Stimulated activated naive B cell treated with anti-CD40 and anti-IgM and Interleukin-4, amounts not matched to agents 10 μg/mL and 1 μg/mL and 100 μg/mL, for 72 hours (primary cell): ENCODE measurements at regions not wholly inside any gene's neighbourhood (a gene's known extent, or its start where the extent isn't known, plus 50 kb on each side); places are given as distances from the start of the nearest gene placed in this dataset.
"Not testable (repeated sequence)": the region's sequence is repeated elsewhere in the genome, so short reads cannot be mapped to it uniquely, and the experiment has no call there.

Source experiments
- ATAC-seq, 2 donors: fragments of 150-1000 bp; cut with Tn5 transposase; replicated peaks; 2 replicates each; pipeline ENCODE4 v1.10.0; 2021; ENCODE audit warnings: moderate library complexity in 1 of 2
- DNase-seq: peaks from one replicate; pipeline ENCODE4 v3.0.0; 2021
- H3K27ac Mint-ChIP-seq: one replicate; pipeline ENCODE4 v1.8.0; 2022; ENCODE audit warnings: mild to moderate bottlenecking, mixed read lengths
- H3K27me3 Mint-ChIP-seq, 2 donors: one replicate each; pipeline ENCODE4 v1.8.0; 2022; ENCODE audit warnings: mixed read lengths in 2 of 2
- H3K36me3 Mint-ChIP-seq, 2 donors: one replicate each; pipeline ENCODE4 v1.8.0; 2022; ENCODE audit warnings: mixed read lengths in 2 of 2, mild to moderate bottlenecking in 1 of 2
- H3K4me1 Mint-ChIP-seq, 2 donors: one replicate each; pipeline ENCODE4 v1.8.0; 2022; ENCODE audit warnings: mixed read lengths in 2 of 2, mild to moderate bottlenecking in 1 of 2
- H3K4me3 Mint-ChIP-seq, 2 donors: one replicate each; pipeline ENCODE4 v1.8.0; 2022; ENCODE audit warnings: mild to moderate bottlenecking in 2 of 2, mixed read lengths in 2 of 2, moderate library complexity in 1 of 2
- H3K9me3 Mint-ChIP-seq, 2 donors: one replicate each; pipeline ENCODE4 v1.8.0; 2022; ENCODE audit warnings: mixed read lengths in 2 of 2, mild to moderate bottlenecking in 1 of 2

DNA sequence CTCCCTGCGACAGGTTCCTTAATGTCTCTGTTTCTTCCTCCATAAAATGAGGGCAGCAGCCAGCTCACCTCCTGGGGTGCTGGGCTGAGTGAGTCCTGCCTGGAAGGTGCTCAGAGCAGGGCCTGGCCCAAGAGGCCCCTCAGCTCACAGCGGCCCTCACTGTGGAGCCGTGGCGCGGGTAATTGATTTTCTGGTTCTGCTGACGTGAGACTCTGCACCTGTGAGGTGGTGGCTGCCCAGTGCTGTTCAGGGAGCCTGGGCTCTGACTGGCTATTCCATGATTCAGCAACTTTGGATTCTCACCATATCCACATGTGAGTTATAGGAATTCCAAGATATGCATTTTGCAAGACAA is 266.6 kb downstream of the ADGRD1 start:
- Mint-ChIP-seq H3K27ac (no peak overlapping the region), H3K27me3 (peaks cover 49 to 68% of the 10 kb centered on the region in 2 donors), H3K4me3 (no peak overlapping the region), H3K4me1 (peaks cover 23 to 46% of the 10 kb centered on the region in 2 donors), H3K36me3 (peaks cover 0 to 3% of the 10 kb centered on the region in 2 donors), H3K9me3 (peaks cover 0 to 2% of the 10 kb centered on the region in 2 donors)
- ATAC-seq (no peak), DNase-seq (no peak)

GRCh38 chr12:131221061-131221956 is 267.6 kb downstream of the ADGRD1 start:
- Mint-ChIP-seq H3K4me1 (peaks cover 23 to 46% of the 10 kb centered on the region in 2 donors), H3K9me3 (peaks cover 0 to 2% of the 10 kb centered on the region in 2 donors), H3K36me3 (peaks cover 0 to 3% of the 10 kb centered on the region in 2 donors), H3K27ac (no peak overlapping the region), H3K27me3 (peaks cover 49 to 64% of the 10 kb centered on the region in 2 donors), H3K4me3 (no peak overlapping the region)
- DNase-seq (no peak), ATAC-seq (no peak)

DNA sequence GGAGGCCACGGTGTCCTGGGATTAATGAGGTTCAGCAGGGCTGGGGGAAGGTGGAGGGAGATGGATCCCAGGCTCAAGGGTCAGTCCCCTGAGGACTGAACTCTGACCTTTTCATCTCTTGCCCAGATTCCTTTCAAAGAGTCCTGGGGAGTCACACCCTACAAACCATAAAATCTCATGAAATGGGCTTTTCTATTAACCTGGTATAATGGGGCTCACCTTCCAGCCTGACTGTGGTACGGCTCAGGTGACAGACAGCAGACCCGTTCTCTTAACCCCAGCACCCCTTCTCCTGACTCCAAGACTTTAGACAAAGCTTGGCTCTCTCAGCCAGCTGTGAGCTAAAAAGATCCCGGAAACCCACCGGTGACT is 268.2 kb downstream of the ADGRD1 start:
- Mint-ChIP-seq H3K27ac (peak overlapping the region; percentile 52), H3K9me3 (peaks cover 0 to 2% of the 10 kb centered on the region in 2 donors), H3K27me3 (peaks cover 47 to 61% of the 10 kb centered on the region in 2 donors), H3K36me3 (peaks cover 0 to 3% of the 10 kb centered on the region in 2 donors), H3K4me3 (peak overlapping the region; percentile 53 to 76), H3K4me1 (peaks cover 22 to 44% of the 10 kb centered on the region in 2 donors)
- no peak for ATAC-seq
- DNase-seq, result no peak

- DNase-seq (peak; percentile 29), ATAC-seq (peak; percentile 64 to 71)
- H3K27me3 Mint-ChIP-seq, result peaks cover 45 to 57% of the 10 kb centered on the region in 2 donors
- peak overlapping the region; percentile 52 for H3K27ac Mint-ChIP-seq
- peaks cover 0 to 3% of the 10 kb centered on the region in 2 donors for H3K36me3 Mint-ChIP-seq
- H3K4me3 Mint-ChIP-seq, result peak overlapping the region; percentile 53 to 76
- H3K4me1 Mint-ChIP-seq, result peaks cover 22 to 38% of the 10 kb centered on the region in 2 donors
- peaks cover 0 to 2% of the 10 kb centered on the region in 2 donors for H3K9me3 Mint-ChIP-seq
Measured at GRCh38 chr12:131222329-131223139, 268.8 kb downstream of the ADGRD1 start.

DNA sequence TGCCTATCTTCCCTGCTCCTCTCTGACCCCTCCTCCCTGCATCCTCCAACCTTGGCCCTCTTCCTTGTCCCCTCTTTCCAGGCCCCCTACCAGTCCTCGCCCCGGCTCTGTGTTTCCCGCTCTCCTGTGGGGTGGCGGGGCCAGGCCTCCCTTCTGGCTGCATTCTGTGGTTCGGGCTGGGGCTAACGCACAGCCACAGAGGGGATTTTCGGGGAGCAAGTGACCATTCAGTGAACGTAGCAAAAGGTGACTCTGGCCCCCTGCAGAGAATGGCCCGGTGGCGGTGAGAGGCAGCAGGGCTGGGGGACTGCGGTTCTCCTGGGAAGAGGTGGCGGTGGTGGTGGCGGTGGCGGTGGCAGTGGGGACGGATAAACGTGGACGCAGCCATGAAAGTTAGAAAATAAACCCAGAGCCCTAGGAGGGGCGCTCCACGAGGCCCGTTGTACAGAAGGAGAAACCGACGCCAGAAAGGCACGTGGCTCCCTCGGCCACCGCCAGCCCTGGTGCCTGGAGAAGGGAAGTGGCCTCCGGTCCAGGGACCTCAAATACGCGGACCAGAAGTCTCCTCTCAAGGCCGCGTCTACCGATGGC is 269.6 kb downstream of the ADGRD1 start:
- DNase-seq (no peak), ATAC-seq (no peak)
- Mint-ChIP-seq H3K27ac (no peak overlapping the region), H3K36me3 (peaks cover 0 to 3% of the 10 kb centered on the region in 2 donors), H3K9me3 (peaks cover 0 to 2% of the 10 kb centered on the region in 2 donors), H3K4me3 (no peak overlapping the region), H3K27me3 (peaks cover 40 to 52% of the 10 kb centered on the region in 2 donors), H3K4me1 (peaks cover 18 to 31% of the 10 kb centered on the region in 2 donors)

GRCh38 chr12:131223791-131224225 is 270.1 kb downstream of the ADGRD1 start:
- no peak overlapping the region for H3K27ac Mint-ChIP-seq
- no peak overlapping the region for H3K4me3 Mint-ChIP-seq
- H3K4me1 Mint-ChIP-seq, result peaks cover 13 to 26% of the 10 kb centered on the region in 2 donors
- H3K27me3 Mint-ChIP-seq, result peaks cover 43 to 48% of the 10 kb centered on the region in 2 donors
- DNase-seq (no peak), ATAC-seq (no peak)
- H3K9me3 Mint-ChIP-seq, result peaks cover 0 to 2% of the 10 kb centered on the region in 2 donors
- H3K36me3 Mint-ChIP-seq, result peaks cover 0 to 3% of the 10 kb centered on the region in 2 donors

- H3K36me3 Mint-ChIP-seq, H3K27ac Mint-ChIP-seq, H3K9me3 Mint-ChIP-seq, H3K4me3 Mint-ChIP-seq, DNase-seq: not testable (repeated sequence)
- peaks cover 11 to 20% of the 10 kb centered on the region in 2 donors for H3K4me1 Mint-ChIP-seq
- ATAC-seq, result peak; percentile 33 to 39
- peaks cover 45 to 48% of the 10 kb centered on the region in 2 donors for H3K27me3 Mint-ChIP-seq
Measured at GRCh38 chr12:131224226-131225065, 270.7 kb downstream of the ADGRD1 start.

DNA sequence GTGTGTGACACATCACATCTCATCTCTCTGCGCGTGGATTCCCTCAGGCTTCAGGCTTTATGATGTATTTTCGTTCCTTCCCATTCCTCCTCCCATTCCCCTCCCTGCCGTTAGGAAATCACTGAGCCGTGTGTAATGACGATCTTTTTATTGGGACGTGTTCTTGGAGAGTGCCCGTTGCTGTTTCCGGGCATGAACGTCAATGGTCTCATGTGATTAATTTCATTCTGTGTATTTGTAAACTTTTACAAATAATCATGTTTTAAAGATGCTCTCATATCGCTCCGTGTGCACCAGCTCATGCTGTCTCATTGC is 271.3 kb downstream of the ADGRD1 start:
- H3K9me3 Mint-ChIP-seq, H3K36me3 Mint-ChIP-seq, H3K27ac Mint-ChIP-seq, H3K4me3 Mint-ChIP-seq, ATAC-seq, DNase-seq: not testable (repeated sequence)
- peaks cover 48 to 52% of the 10 kb centered on the region in 2 donors for H3K27me3 Mint-ChIP-seq
- peaks cover 16 to 24% of the 10 kb centered on the region in 2 donors for H3K4me1 Mint-ChIP-seq

DNA sequence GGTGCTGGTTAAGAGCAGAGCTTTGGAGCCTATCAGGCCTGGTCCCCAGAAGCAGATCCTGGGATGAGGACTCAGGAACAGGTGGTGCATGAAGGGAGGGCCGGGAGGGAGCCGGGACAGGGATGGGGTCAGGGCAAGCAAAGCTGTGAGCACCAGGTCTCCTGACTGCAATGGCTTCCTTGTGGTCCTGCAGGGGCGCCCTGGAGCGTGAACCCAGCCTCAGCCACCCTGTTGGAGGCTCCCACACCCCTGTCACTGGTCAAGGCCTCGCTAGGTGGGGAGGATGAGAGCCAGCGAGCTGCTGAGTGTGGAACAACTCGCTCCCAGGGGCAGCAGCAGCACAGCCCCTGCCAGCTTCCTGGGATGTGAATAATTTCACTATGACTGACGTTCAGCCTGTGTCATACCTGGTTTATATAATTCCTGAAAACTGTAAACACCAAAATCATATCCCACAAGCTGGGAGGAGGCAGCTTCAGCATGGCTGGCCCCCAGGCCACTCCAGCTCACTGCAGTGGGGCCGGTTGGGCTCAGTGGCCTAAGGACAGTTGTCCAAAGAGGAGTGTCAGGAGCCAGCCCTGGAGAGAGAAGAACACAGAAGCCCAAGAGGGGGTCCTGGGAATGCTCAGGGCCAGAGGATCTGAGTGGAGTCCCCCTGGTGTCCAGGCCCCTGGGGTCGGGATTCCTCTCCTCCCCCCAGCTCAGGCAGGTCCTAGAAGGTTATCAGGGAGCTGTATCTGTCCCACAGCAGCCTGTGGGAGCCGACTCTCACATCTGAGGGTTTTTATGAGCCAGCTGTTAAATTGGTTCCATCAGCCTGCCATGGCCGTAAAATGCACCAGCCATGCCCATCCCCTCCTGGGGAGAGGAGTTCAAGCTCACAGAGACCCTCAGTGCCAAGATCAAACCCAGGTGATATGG is 272.9 kb downstream of the ADGRD1 start:
- Mint-ChIP-seq H3K9me3 (peaks cover 0 to 2% of the 10 kb centered on the region in 2 donors), H3K36me3 (peaks cover 0 to 3% of the 10 kb centered on the region in 2 donors), H3K27ac (no peak overlapping the region), H3K4me1 (peaks cover 16 to 30% of the 10 kb centered on the region in 2 donors), H3K27me3 (peaks cover 50 to 52% of the 10 kb centered on the region in 2 donors), H3K4me3 (no peak overlapping the region)
- ATAC-seq (no peak), DNase-seq (no peak)

DNA sequence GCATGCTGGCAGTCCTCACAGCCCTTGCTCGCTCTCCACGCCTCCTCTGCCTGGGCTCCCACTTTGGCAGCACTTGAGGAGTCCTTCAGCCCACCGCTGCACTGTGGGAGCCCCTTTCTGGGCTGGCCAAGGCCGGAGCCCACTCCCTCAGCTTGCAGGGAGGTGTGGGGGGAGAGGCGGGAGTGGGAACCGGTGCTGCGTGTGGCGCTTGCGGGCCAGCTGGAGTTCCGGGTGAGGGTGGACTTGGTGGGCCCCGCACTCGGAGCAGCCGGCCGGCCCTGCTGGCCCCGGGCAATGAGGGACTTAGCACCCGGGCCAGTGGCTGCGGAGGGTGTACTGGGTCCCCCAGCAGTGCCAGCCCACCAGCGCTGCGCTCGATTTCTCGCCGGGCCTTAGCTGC is 273.9 kb downstream of the ADGRD1 start:
- H3K27ac Mint-ChIP-seq, H3K4me3 Mint-ChIP-seq, DNase-seq, H3K9me3 Mint-ChIP-seq, ATAC-seq, H3K36me3 Mint-ChIP-seq: not testable (repeated sequence)
- peaks cover 39 to 44% of the 10 kb centered on the region in 2 donors for H3K27me3 Mint-ChIP-seq
- peaks cover 12 to 27% of the 10 kb centered on the region in 2 donors for H3K4me1 Mint-ChIP-seq

- Mint-ChIP-seq H3K4me1 (peaks cover 10 to 16% of the 10 kb centered on the region in 2 donors), H3K27me3 (peaks cover 26 to 33% of the 10 kb centered on the region in 2 donors)
- ATAC-seq, H3K27ac Mint-ChIP-seq, H3K4me3 Mint-ChIP-seq, H3K36me3 Mint-ChIP-seq, H3K9me3 Mint-ChIP-seq, DNase-seq: not testable (repeated sequence)
Measured at GRCh38 chr12:131229079-131229425, 275.3 kb downstream of the ADGRD1 start.

GRCh38 chr12:131229426-131230339 is 276.0 kb downstream of the ADGRD1 start:
- Mint-ChIP-seq H3K9me3 (peaks cover 0 to 4% of the 10 kb centered on the region in 2 donors), H3K27me3 (peaks cover 22 to 32% of the 10 kb centered on the region in 2 donors), H3K27ac (no peak overlapping the region), H3K4me1 (peaks cover 10 to 16% of the 10 kb centered on the region in 2 donors), H3K36me3 (no peaks in the 10 kb centered on the region), H3K4me3 (no peak overlapping the region)
- DNase-seq (no peak), ATAC-seq (no peak)
